Skin epidermis (tissue), 12 donors: ENCODE measurements at regions not wholly inside any gene's neighbourhood (a gene's known extent, or its start where the extent isn't known, plus 50 kb on each side); places are given as distances from the start of the nearest gene placed in this dataset.
"Not testable (repeated sequence)": the region's sequence is repeated elsewhere in the genome, so short reads cannot be mapped to it uniquely, and the experiment has no call there.

Experiments
- H3K27ac ChIP-seq, 21 experiments: fragments of 200-600 bp; sonication (generic) in 11 of 21; one replicate each; pipeline ENCODE4 v1.5.0; 2020; ENCODE audit warnings: mild to moderate bottlenecking in 3 of 21, inconsistent platforms in 2 of 21, moderate library complexity in 2 of 21
- H3K4me3 ChIP-seq, 7 experiments: fragments of 200-600 bp; sonication (generic) in 2 of 7; one replicate each; pipeline ENCODE4 v1.5.0; 2020; ENCODE audit warnings: inconsistent platforms in 2 of 7, mild to moderate bottlenecking in 2 of 7, moderate library complexity in 1 of 7

- H3K4me3 ChIP-seq = no peak overlapping the region
- H3K27ac ChIP-seq = no peak overlapping the region
Observed at GRCh38 chr18:4582431-4583335, 127.6 kb upstream of the DLGAP1 start.

- Histone ChIP-seq H3K27ac (no peak overlapping the region), H3K4me3 (no peak overlapping the region)
Observed at GRCh38 chr18:4581966-4582365, 126.9 kb upstream of the DLGAP1 start.

GRCh38 chr18:4578449-4578848 lies 123.3 kb upstream of the DLGAP1 start:
- H3K27ac ChIP-seq = no peak overlapping the region
- H3K4me3 ChIP-seq = no peak overlapping the region

GRCh38 chr18:4573735-4574134 lies 118.6 kb upstream of the DLGAP1 start:
- H3K27ac ChIP-seq = no peak overlapping the region
- no peak overlapping the region for H3K4me3 ChIP-seq

GRCh38 chr18:4557502-4557901 lies 102.4 kb upstream of the DLGAP1 start:
- Histone ChIP-seq H3K4me3 (no peak overlapping the region), H3K27ac (no peak overlapping the region)

- Histone ChIP-seq H3K27ac (no peak overlapping the region), H3K4me3 (no peak overlapping the region)
Observed at GRCh38 chr18:4551001-4551360, 95.9 kb upstream of the DLGAP1 start.

- Histone ChIP-seq H3K27ac (no peak overlapping the region), H3K4me3 (no peak overlapping the region)
Observed at GRCh38 chr18:4549164-4549872, 94.2 kb upstream of the DLGAP1 start.

- Histone ChIP-seq H3K27ac (no peak overlapping the region), H3K4me3 (no peak overlapping the region)
Observed at GRCh38 chr18:4547126-4547525, 92.0 kb upstream of the DLGAP1 start.

- Histone ChIP-seq H3K27ac (no peak overlapping the region), H3K4me3 (no peak overlapping the region)
Observed at GRCh38 chr18:4544142-4544541, 89.0 kb upstream of the DLGAP1 start.

- Histone ChIP-seq H3K27ac (no peak overlapping the region), H3K4me3 (no peak overlapping the region)
Observed at GRCh38 chr18:4543711-4544110, 88.6 kb upstream of the DLGAP1 start.

- Histone ChIP-seq H3K4me3 (no peak overlapping the region), H3K27ac (no peak overlapping the region)
Observed at GRCh38 chr18:4541588-4541987, 86.5 kb upstream of the DLGAP1 start.

- Histone ChIP-seq H3K4me3 (no peak overlapping the region), H3K27ac (no peak overlapping the region)
Observed at GRCh38 chr18:4536447-4536846, 81.3 kb upstream of the DLGAP1 start.

- Histone ChIP-seq H3K27ac (no peak overlapping the region), H3K4me3 (no peak overlapping the region)
Observed at GRCh38 chr18:4528405-4528804, 73.3 kb upstream of the DLGAP1 start.

- H3K4me3 ChIP-seq, H3K27ac ChIP-seq: not testable (repeated sequence)
Observed at GRCh38 chr18:4527826-4528225, 72.7 kb upstream of the DLGAP1 start.

GRCh38 chr18:4524096-4524495 lies 69.0 kb upstream of the DLGAP1 start:
- Histone ChIP-seq H3K27ac (no peak overlapping the region), H3K4me3 (no peak overlapping the region)

GRCh38 chr18:4511166-4511565 lies 56.1 kb upstream of the DLGAP1 start:
- no peak overlapping the region for H3K4me3 ChIP-seq

GRCh38 chr18:4510711-4511110 lies 55.6 kb upstream of the DLGAP1 start:
- H3K27ac ChIP-seq = no peak overlapping the region

More at GRCh38 chr18:4511166-4511565, 56.1 kb upstream of the DLGAP1 start:
- no peak overlapping the region for H3K27ac ChIP-seq

GRCh38 chr18:4510160-4510559 lies 55.1 kb upstream of the DLGAP1 start:
- Histone ChIP-seq H3K4me3 (no peak overlapping the region), H3K27ac (no peak overlapping the region)

More at GRCh38 chr18:4510711-4511110, 55.6 kb upstream of the DLGAP1 start:
- no peak overlapping the region for H3K4me3 ChIP-seq
